Smooth muscle cell (in vitro differentiated cells): ENCODE measurements at regions not wholly inside any gene's neighbourhood (a gene's known extent, or its start where the extent isn't known, plus 50 kb on each side); places are given as distances from the start of the nearest gene placed in this dataset.

Experiments
- DNase-seq: peaks from one replicate; lab custom pipeline; 2025; ENCODE audit not compliant: unreplicated experiment; lab: John Stamatoyannopoulos, UW
- H2AFZ ChIP-seq: fragments of 200-600 bp; sonication (generic); 2 replicates; pipeline ENCODE4 v1.6.0; 2016; ENCODE audit warnings: antibody characterized with exemption, low read depth, mild to moderate bottlenecking
- H3F3A ChIP-seq: fragments of 200-600 bp; sonication (generic); 2 replicates; pipeline ENCODE4 v1.6.0; 2017; ENCODE audit warnings: antibody characterized with exemption, low read depth
- H3K27ac ChIP-seq: fragments of 200-600 bp; sonication (generic); 2 replicates; pipeline ENCODE4 v1.5.1; 2016; ENCODE audit warnings: low read depth, mild to moderate bottlenecking
- H3K27me3 ChIP-seq: fragments of 200-600 bp; sonication (generic); 2 replicates; pipeline ENCODE4 v1.6.1; 2016; ENCODE audit warnings: low read depth, mild to moderate bottlenecking
- H3K36me3 ChIP-seq: fragments of 200-600 bp; sonication (generic); 2 replicates; pipeline ENCODE4 v1.5.1; 2016; ENCODE audit warnings: low read depth
- H3K4me1 ChIP-seq: fragments of 200-600 bp; sonication (generic); 2 replicates; pipeline ENCODE4 v1.5.1; 2016; ENCODE audit warnings: low read depth
- H3K4me2 ChIP-seq: fragments of 200-600 bp; sonication (generic); 2 replicates; pipeline ENCODE4 v1.6.0; 2016; ENCODE audit warnings: mild to moderate bottlenecking
- H3K4me3 ChIP-seq: fragments of 200-600 bp; sonication (generic); 2 replicates; pipeline ENCODE4 v1.5.1; 2016; ENCODE audit warnings: mild to moderate bottlenecking
- H3K79me2 ChIP-seq: fragments of 200-600 bp; sonication (generic); 2 replicates; pipeline ENCODE4 v1.6.0; 2016; ENCODE audit warnings: low read depth, mild to moderate bottlenecking
- H3K9ac ChIP-seq: fragments of 200-600 bp; sonication (generic); 2 replicates; pipeline ENCODE4 v1.6.0; 2016; ENCODE audit warnings: low read depth
- H3K9me3 ChIP-seq: fragments of 200-600 bp; sonication (generic); replicated peaks from 2 replicates; pipeline ENCODE4 v1.5.1; 2016; ENCODE audit warnings: low read depth
- H4K20me1 ChIP-seq: fragments of 200-600 bp; sonication (generic); 2 replicates; pipeline ENCODE4 v1.6.0; 2016; ENCODE audit warnings: low read depth
- CTCF ChIP-seq: fragments of 200-600 bp; sonication (generic); IDR thresholded peaks from 2 replicates; pipeline ENCODE4 v1.5.1; 2017; ENCODE audit warnings: borderline replicate concordance, mild to moderate bottlenecking, antibody characterized with exemption; ENCODE audit not compliant: insufficient read depth, poor library complexity, severe bottlenecking
- WGBS: methylation state at CpG from one replicate; pipeline ENCODE4 v1.1.7; 2016; ENCODE audit warnings: low lambda C conversion rate; 5-methylcytosine and 5-hydroxymethylcytosine counted together

- Histone ChIP-seq H3K36me3 (no peaks in the 10 kb centered on the region), H3F3A (no peaks in the 10 kb centered on the region), H3K27ac (peak overlapping the region; percentile 85), H3K9ac (peak overlapping the region; percentile 51), H3K4me3 (no peak overlapping the region), H3K79me2 (no peaks in the 10 kb centered on the region), H3K4me2 (no peak overlapping the region), H3K4me1 (no peaks in the 10 kb centered on the region), H2AFZ (peak overlapping the region; percentile 42), H4K20me1 (no peaks in the 10 kb centered on the region), H3K9me3 (no peaks in the 10 kb centered on the region), H3K27me3 (no peaks in the 10 kb centered on the region)
- no peak for DNase-seq
- TF ChIP-seq CTCF: no peak
- WGBS: 82% methylated on average over 2 of the region's 2 CpGs
Observed at GRCh38 chr18:64403784-64404503, 255.1 kb upstream of the LINC00305 start.

DNA sequence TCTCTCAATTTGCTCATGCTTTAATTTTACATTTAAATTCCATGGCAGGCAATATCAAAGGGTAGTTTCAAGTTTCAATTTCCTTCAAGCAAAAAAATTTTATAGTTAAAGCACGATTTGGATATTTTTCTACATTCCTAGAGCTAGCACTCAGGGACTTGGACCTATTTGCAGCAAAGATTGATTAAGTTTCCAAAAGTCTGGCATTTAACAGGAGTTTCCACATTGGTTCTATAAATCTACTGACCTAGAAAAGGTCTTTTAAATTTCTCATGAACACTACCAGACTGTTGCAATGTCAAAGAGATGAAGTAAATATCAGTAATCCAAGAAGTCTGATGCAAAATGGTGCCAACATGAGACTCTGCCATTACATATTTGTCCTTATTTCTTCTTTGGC lies 253.7 kb upstream of the LINC00305 start:
- no peaks in the 10 kb centered on the region for H3K36me3 ChIP-seq
- no peaks in the 10 kb centered on the region for H4K20me1 ChIP-seq
- no peaks in the 10 kb centered on the region for H3K79me2 ChIP-seq
- WGBS: 69% methylated on average over 1 of the region's 1 CpG
- H3K27ac ChIP-seq: no peak overlapping the region
- DNase-seq: no peak
- H3K27me3 ChIP-seq: no peaks in the 10 kb centered on the region
- TF ChIP-seq CTCF: no peak
- no peak overlapping the region for H3K9ac ChIP-seq
- H2AFZ ChIP-seq: peak overlapping the region; percentile 36
- no peak overlapping the region for H3K4me2 ChIP-seq
- H3K4me3 ChIP-seq: no peak overlapping the region
- no peaks in the 10 kb centered on the region for H3F3A ChIP-seq
- H3K9me3 ChIP-seq: no peaks in the 10 kb centered on the region
- no peaks in the 10 kb centered on the region for H3K4me1 ChIP-seq

GRCh38 chr18:64401268-64402060 lies 252.6 kb upstream of the LINC00305 start:
- no peak for TF ChIP-seq CTCF
- 95% methylated on average over 1 of the region's 1 CpG for WGBS
- Histone ChIP-seq H3K79me2 (no peaks in the 10 kb centered on the region), H3K27me3 (no peaks in the 10 kb centered on the region), H3K4me3 (no peak overlapping the region), H3K27ac (no peak overlapping the region), H2AFZ (peak overlapping the region; percentile 36), H3K4me2 (no peak overlapping the region), H3F3A (no peaks in the 10 kb centered on the region), H3K4me1 (no peaks in the 10 kb centered on the region), H3K9me3 (no peaks in the 10 kb centered on the region), H3K36me3 (no peaks in the 10 kb centered on the region), H3K9ac (no peak overlapping the region), H4K20me1 (no peaks in the 10 kb centered on the region)
- DNase-seq: no peak
